Panc1 (cell line): ENCODE measurements at regions not wholly inside any gene's neighbourhood (a gene's known extent, or its start where the extent isn't known, plus 50 kb on each side); places are given as distances from the start of the nearest gene placed in this dataset.

Experiments
- ATAC-seq: fragments of 200-7000 bp; cut with Tn5 transposase; 2 replicates; pipeline ENCODE4 v1.9.1; 2020; ENCODE audit warnings: mild to moderate bottlenecking, moderate library complexity
- BruUV-seq: library from RNA; stranded (reverse); fragments of 400-500 nt; replicated peaks from 2 replicates; lab custom pipeline; 2021; lab: Mats Ljungman, UMichigan
- CTCF ChIA-PET: fragments of 300-600 bp; sonication (Branson Sonifier 250); formaldehyde crosslinking; loops from one replicate; lab custom pipeline; 2022; ENCODE audit warnings: antibody characterized with exemption; lab: Charles Lee
- POLR2A ChIA-PET: fragments of 300-600 bp; sonication (Branson Sonifier 250); formaldehyde crosslinking; loops from one replicate; lab custom pipeline; 2022; ENCODE audit warnings: antibody characterized with exemption; lab: Charles Lee
- DNase-seq: peaks from one replicate; pipeline ENCODE4 v3.0.0-alpha.2; 2010; ENCODE audit warnings: low read depth, low spot score
- H3K27ac ChIP-seq: 2 replicates; pipeline ENCODE4 v1.5.1; 2011; ENCODE audit warnings: mild to moderate bottlenecking, low read length, inconsistent platforms
- H3K27me3 ChIP-seq: fragments of 200-500 bp; sonication (Bioruptor generic); 2 replicates; pipeline ENCODE4 v1.6.0; 2014; ENCODE audit warnings: low read length, inconsistent platforms; ENCODE audit not compliant: control insufficient read depth, insufficient read depth
- H3K36me3 ChIP-seq: fragments of 200-500 bp; sonication (Bioruptor generic); 2 replicates; pipeline ENCODE4 v1.5.1; 2014; ENCODE audit warnings: inconsistent platforms, mild to moderate bottlenecking, low read length, moderate library complexity; ENCODE audit not compliant: control insufficient read depth, insufficient read depth
- H3K4me1 ChIP-seq: 2 replicates; pipeline ENCODE4 v1.5.1; 2011; ENCODE audit warnings: inconsistent platforms, mild to moderate bottlenecking, low read length, moderate library complexity; ENCODE audit not compliant: control insufficient read depth, insufficient read depth
- H3K4me3 ChIP-seq, 2 experiments: 2 replicates each; pipeline ENCODE4 v1.5.1; 2011 to 2012; ENCODE audit warnings: low read depth in 2 of 2, low read length in 2 of 2, mild to moderate bottlenecking in 2 of 2, inconsistent platforms in 1 of 2, moderate library complexity in 1 of 2
- H3K9me3 ChIP-seq: fragments of 200-500 bp; sonication (Bioruptor generic); 2 replicates; pipeline ENCODE4 v1.5.1; 2014; ENCODE audit warnings: low read depth, mild to moderate bottlenecking, inconsistent platforms, low read length, moderate library complexity; ENCODE audit not compliant: control insufficient read depth, insufficient read depth
- CTCF ChIP-seq: fragments of 450-650 bp; IDR thresholded peaks from 2 replicates; pipeline ENCODE4 v1.5.1; 2017; ENCODE audit warnings: mild to moderate bottlenecking
- POLR2AphosphoS5 ChIP-seq: IDR thresholded peaks from 2 replicates; pipeline ENCODE4 v1.6.1; 2012; ENCODE audit warnings: mild to moderate bottlenecking, low read depth, low read length, moderate library complexity
- REST ChIP-seq, 2 experiments: IDR thresholded peaks; 2 replicates each; pipeline ENCODE4 v1.6.1; 2011 to 2012; ENCODE audit warnings: low read depth in 2 of 2, control low read depth in 1 of 2, low read length in 1 of 2, mild to moderate bottlenecking in 1 of 2, moderate library complexity in 1 of 2; ENCODE audit not compliant: insufficient read depth in 1 of 2
- SIN3A ChIP-seq: IDR thresholded peaks from 2 replicates; pipeline ENCODE4 v1.6.1; 2012; ENCODE audit warnings: low read depth, mild to moderate bottlenecking, low read length, moderate library complexity, borderline replicate concordance; ENCODE audit not compliant: insufficient read depth
- TCF7L2 ChIP-seq: IDR thresholded peaks from 2 replicates; pipeline ENCODE4 v1.6.1; 2011; ENCODE audit warnings: mild to moderate bottlenecking, low read depth, low read length, inconsistent platforms
- in situ Hi-C: cut with HindIII; loops from 2 replicates; pipeline ENCODE4 v1.10.0; 2016; ENCODE audit warnings: low sequenced_read_pairs, low pct_unique_long_range_greater_than_20kb
- intact Hi-C: fragments of 100-400 bp; cut with micrococcal nuclease; formaldehyde crosslinking; loops from one replicate; pipeline ENCODE4 v1.10.0; 2022; ENCODE audit not compliant: unreplicated experiment

- ATAC-seq, result no peak
- no peaks in the 10 kb centered on the region for H3K9me3 ChIP-seq
- H3K27ac ChIP-seq, result no peak overlapping the region; the same call in 1 of the 2 replicates
- no peak overlapping the region for H3K4me3 ChIP-seq
- H3K4me1 ChIP-seq, result peaks cover 12% of the 10 kb centered on the region
- no peaks in the 10 kb centered on the region for H3K27me3 ChIP-seq
- BruUV-seq, result no TSS peak
- CTCF ChIA-PET, result no interaction called here
- intact Hi-C loops (no loop called here), in situ Hi-C loops (no loop called here)
- no peaks in the 10 kb centered on the region for H3K36me3 ChIP-seq
- TF ChIP-seq CTCF (no peak), REST (IDR thresholded peaks at IDR 0.05; ENCODE audit: insufficient read depth in 1 of 2, low read depth in 2 of 2, low read length in 1 of 2) (no peak), SIN3A (no peak), TCF7L2 (no peak), POLR2AphosphoS5 (no peak)
- POLR2A ChIA-PET, result no interaction called here
- no peak for DNase-seq
Observed at GRCh38 chr2:20536619-20537422, 89.9 kb downstream of the RHOB start.

- DNase-seq (no peak), ATAC-seq (no peak)
- Histone ChIP-seq H3K27ac (no peak overlapping the region), H3K4me3 (no peak overlapping the region), H3K9me3 (no peaks in the 10 kb centered on the region), H3K27me3 (no peaks in the 10 kb centered on the region), H3K4me1 (peaks cover 12% of the 10 kb centered on the region), H3K36me3 (no peaks in the 10 kb centered on the region)
- TF ChIP-seq POLR2AphosphoS5 (no peak), TCF7L2 (no peak), SIN3A (no peak), REST (IDR thresholded peaks at IDR 0.05; ENCODE audit: insufficient read depth in 1 of 2, low read depth in 2 of 2, low read length in 1 of 2) (no peak), CTCF (no peak)
- intact Hi-C loops, result no loop called here
- in situ Hi-C loops, result no loop called here
- BruUV-seq, result no TSS peak
- ChIA-PET POLR2A (no interaction called here), CTCF (no interaction called here)
Observed at GRCh38 chr2:20537423-20538307, 90.8 kb downstream of the RHOB start.
